GM21526 (cell line): ENCODE measurements at regions not wholly inside any gene's neighbourhood (a gene's known extent, or its start where the extent isn't known, plus 50 kb on each side); places are given as distances from the start of the nearest gene placed in this dataset.

ENCODE experiments used
- ATAC-seq: cut with Tn5 transposase; IDR thresholded peaks from one replicate; pipeline ENCODE4 v1.9.1; 2021; ENCODE audit warnings: moderate library complexity; ENCODE audit not compliant: unreplicated experiment, low FRiP score

- ATAC-seq = no peak
Measured at GRCh38 chr18:25658476-25658875, 306.5 kb upstream of the ZNF521 start.

GRCh38 chr18:25651553-25651952, 299.6 kb upstream of the ZNF521 start:
- ATAC-seq = no peak

- no peak for ATAC-seq
Measured at GRCh38 chr18:25650201-25650941, 298.4 kb upstream of the ZNF521 start.

- no peak for ATAC-seq
Measured at GRCh38 chr18:25648716-25649260, 296.8 kb upstream of the ZNF521 start.

- ATAC-seq = no peak
Measured at GRCh38 chr18:25647404-25647803, 295.4 kb upstream of the ZNF521 start.

- ATAC-seq = no peak
Measured at GRCh38 chr18:25646971-25647370, 295.0 kb upstream of the ZNF521 start.

- ATAC-seq = no peak
Measured at GRCh38 chr18:25639596-25639995, 287.6 kb upstream of the ZNF521 start.

- ATAC-seq = no peak
Measured at GRCh38 chr18:25633563-25633962, 281.6 kb upstream of the ZNF521 start.

- no peak for ATAC-seq
Measured at GRCh38 chr18:25630682-25631081, 278.7 kb upstream of the ZNF521 start.

- ATAC-seq = no peak
Measured at GRCh38 chr18:25621682-25622081, 269.7 kb upstream of the ZNF521 start.

- no peak for ATAC-seq
Measured at GRCh38 chr18:25621144-25621543, 269.2 kb upstream of the ZNF521 start.

GRCh38 chr18:25614168-25614567, 262.2 kb upstream of the ZNF521 start:
- ATAC-seq = no peak

GRCh38 chr18:25612466-25612865, 260.5 kb upstream of the ZNF521 start:
- ATAC-seq = no peak

GRCh38 chr18:25608091-25608490, 256.1 kb upstream of the ZNF521 start:
- no peak for ATAC-seq

- ATAC-seq = no peak
Measured at GRCh38 chr18:25604894-25605597, 253.1 kb upstream of the ZNF521 start.

- ATAC-seq = no peak
Measured at GRCh38 chr18:25604196-25604893, 252.4 kb upstream of the ZNF521 start.

- no peak for ATAC-seq
Measured at GRCh38 chr18:25599443-25599842, 247.5 kb upstream of the ZNF521 start.

- no peak for ATAC-seq
Measured at GRCh38 chr18:25597476-25597875, 245.5 kb upstream of the ZNF521 start.

- ATAC-seq = no peak
Measured at GRCh38 chr18:25595274-25596060, 243.5 kb upstream of the ZNF521 start.

- ATAC-seq = no peak
Measured at GRCh38 chr18:25594351-25594750, 242.4 kb upstream of the ZNF521 start.
